ENCODE measurements at regions not wholly inside any gene's neighbourhood (a gene's known extent, or its start where the extent isn't known, plus 50 kb on each side); places are given as distances from the start of the nearest gene placed in this dataset.

GRCh38 chr3:147989344-147989743 lies 580.2 kb downstream of the ZIC1 start:
- WGBS = 92% methylated on average over 11 of the region's 27 CpGs
- DNase-seq (ENCODE audit: extremely low spot score) = no peak

GRCh38 chr3:148002705-148003205 lies 593.6 kb downstream of the ZIC1 start:
- no peaks in the 10 kb centered on the region for H3K4me1 ChIP-seq
- no peak for DNase-seq (ENCODE audit: extremely low spot score)
- H3K4me3 ChIP-seq = no peak overlapping the region
- intact Hi-C loops (cut with DNase I) = no loop called here
- 89% methylated on average over 4 of the region's 4 CpGs for WGBS
- H3K36me3 ChIP-seq = no peaks in the 10 kb centered on the region
- H3K27ac ChIP-seq (replicated peaks in 1 of 4) = no peak overlapping the region
- H3K9me3 ChIP-seq = no peaks in the 10 kb centered on the region
- TF ChIP-seq POLR2A (IDR thresholded peaks at IDR 0.05; ENCODE audit: low read depth) (no peak), CTCF (IDR thresholded peaks at IDR 0.05) (no peak), EP300 (IDR thresholded peaks at IDR 0.05) (no peak), POLR2AphosphoS5 (IDR thresholded peaks at IDR 0.05) (no peak)
- H3K27me3 ChIP-seq = no peaks in the 10 kb centered on the region

More at GRCh38 chr3:147989344-147989743, 580.2 kb downstream of the ZIC1 start:
- intact Hi-C loops (cut with DNase I) = no loop called here
- TF ChIP-seq EP300 (IDR thresholded peaks at IDR 0.05) (no peak), POLR2AphosphoS5 (IDR thresholded peaks at IDR 0.05) (no peak), CTCF (IDR thresholded peaks at IDR 0.05) (no peak), POLR2A (IDR thresholded peaks at IDR 0.05; ENCODE audit: low read depth) (no peak)
- Histone ChIP-seq H3K27me3 (no peaks in the 10 kb centered on the region), H3K27ac (replicated peaks in 1 of 4) (no peak overlapping the region), H3K9me3 (no peaks in the 10 kb centered on the region), H3K36me3 (no peaks in the 10 kb centered on the region), H3K4me1 (no peaks in the 10 kb centered on the region), H3K4me3 (no peak overlapping the region)

GRCh38 chr3:148004331-148004730 lies 595.2 kb downstream of the ZIC1 start:
- WGBS = 70% methylated on average over 3 of the region's 3 CpGs
- intact Hi-C loops (cut with DNase I) = no loop called here
- DNase-seq (ENCODE audit: extremely low spot score) = no peak

GRCh38 chr3:148005456-148005855 lies 596.3 kb downstream of the ZIC1 start:
- no peaks in the 10 kb centered on the region for H3K4me1 ChIP-seq
- H3K27me3 ChIP-seq = no peaks in the 10 kb centered on the region
- 61% methylated on average over 2 of the region's 2 CpGs for WGBS
- no peak overlapping the region for H3K4me3 ChIP-seq
- intact Hi-C loops (cut with DNase I) = no loop called here
- DNase-seq (ENCODE audit: extremely low spot score) = no peak
- no peaks in the 10 kb centered on the region for H3K36me3 ChIP-seq
- no peak overlapping the region for H3K27ac ChIP-seq (replicated peaks in 1 of 4)
- H3K9me3 ChIP-seq = no peaks in the 10 kb centered on the region
- TF ChIP-seq POLR2AphosphoS5 (IDR thresholded peaks at IDR 0.05) (no peak), POLR2A (IDR thresholded peaks at IDR 0.05; ENCODE audit: low read depth) (no peak), EP300 (IDR thresholded peaks at IDR 0.05) (no peak), CTCF (IDR thresholded peaks at IDR 0.05) (no peak)

More at GRCh38 chr3:148004331-148004730, 595.2 kb downstream of the ZIC1 start:
- TF ChIP-seq CTCF (IDR thresholded peaks at IDR 0.05) = no peak
- no peak for TF ChIP-seq POLR2AphosphoS5 (IDR thresholded peaks at IDR 0.05)
- TF ChIP-seq EP300 (IDR thresholded peaks at IDR 0.05) = no peak
- TF ChIP-seq POLR2A (IDR thresholded peaks at IDR 0.05; ENCODE audit: low read depth) = no peak
- no peaks in the 10 kb centered on the region for H3K4me1 ChIP-seq
- no peaks in the 10 kb centered on the region for H3K36me3 ChIP-seq
- no peaks in the 10 kb centered on the region for H3K9me3 ChIP-seq
- no peaks in the 10 kb centered on the region for H3K27me3 ChIP-seq
- H3K4me3 ChIP-seq = no peak overlapping the region
- H3K27ac ChIP-seq (replicated peaks in 1 of 4) = no peak overlapping the region

- intact Hi-C loops (cut with DNase I) = no loop called here
- no peaks in the 10 kb centered on the region for H3K27me3 ChIP-seq
These were observed 597.3 kb downstream of the ZIC1 start for GRCh38 chr3:148006508-148006907.

More at GRCh38 chr3:148006508-148006907, 597.3 kb downstream of the ZIC1 start:
- TF ChIP-seq EP300 (IDR thresholded peaks at IDR 0.05) (no peak), CTCF (IDR thresholded peaks at IDR 0.05) (no peak), POLR2AphosphoS5 (IDR thresholded peaks at IDR 0.05) (no peak), POLR2A (IDR thresholded peaks at IDR 0.05; ENCODE audit: low read depth) (no peak)
- Histone ChIP-seq H3K9me3 (no peaks in the 10 kb centered on the region), H3K27ac (replicated peaks in 1 of 4) (no peak overlapping the region), H3K4me1 (no peaks in the 10 kb centered on the region), H3K4me3 (no peak overlapping the region), H3K36me3 (no peaks in the 10 kb centered on the region)
- DNase-seq (ENCODE audit: extremely low spot score) = no peak
